ENCODE measurements at regions not wholly inside any gene's neighbourhood (a gene's known extent, or its start where the extent isn't known, plus 50 kb on each side); places are given as distances from the start of the nearest gene placed in this dataset.

- TF ChIP-seq CTCF (CRISPR knock-in tag; IDR thresholded peaks at IDR 0.05) (no peak), FOSL1 (CRISPR knock-in tag; IDR thresholded peaks at IDR 0.05; ENCODE audit: borderline replicate concordance) (no peak), CC2D1A (CRISPR knock-in tag; IDR thresholded peaks at IDR 0.05) (no peak), MTA1 (CRISPR knock-in tag; IDR thresholded peaks at IDR 0.05; ENCODE audit: borderline replicate concordance) (no peak), ZNF460 (CRISPR knock-in tag; IDR thresholded peaks at IDR 0.05; ENCODE audit: borderline replicate concordance) (no peak), RERE (CRISPR knock-in tag; IDR thresholded peaks at IDR 0.05; ENCODE audit: low read depth) (no peak), ZNF350 (CRISPR knock-in tag; IDR thresholded peaks at IDR 0.05; ENCODE audit: borderline replicate concordance, low read depth) (no peak), SALL2 (CRISPR knock-in tag; IDR thresholded peaks at IDR 0.05) (no peak), ZNF207 (IDR thresholded peaks at IDR 0.05; ENCODE audit: borderline replicate concordance) (no peak), NCOA1 (CRISPR knock-in tag; IDR thresholded peaks at IDR 0.05) (no peak)
Measured at GRCh38 chr20:43262341-43262740, 72.6 kb upstream of the PTPRT start.

Data from HepG2 (cell line).